Muscle of leg (tissue), 3 donors: ENCODE measurements at regions not wholly inside any gene's neighbourhood (a gene's known extent, or its start where the extent isn't known, plus 50 kb on each side); places are given as distances from the start of the nearest gene placed in this dataset.

Experiments
- DNase-seq: peaks from one replicate; pipeline ENCODE4 v3.0.0; 2013
- H3K27ac ChIP-seq: one replicate; pipeline ENCODE4 v1.5.1; 2013; ENCODE audit warnings: mild to moderate bottlenecking, low read length, control low read depth
- H3K27me3 ChIP-seq: one replicate; pipeline ENCODE4 v1.6.1; 2013; ENCODE audit warnings: low read length; ENCODE audit not compliant: control insufficient read depth, insufficient read depth
- H3K36me3 ChIP-seq: one replicate; pipeline ENCODE4 v1.6.1; 2013; ENCODE audit warnings: low read length; ENCODE audit not compliant: control insufficient read depth, insufficient read depth
- H3K4me1 ChIP-seq: one replicate; pipeline ENCODE4 v1.6.1; 2013; ENCODE audit warnings: low read length; ENCODE audit not compliant: control insufficient read depth, insufficient read depth
- H3K4me3 ChIP-seq: one replicate; pipeline ENCODE4 v1.5.1; 2013; ENCODE audit warnings: low read length, control low read depth
- H3K9me3 ChIP-seq: replicated peaks from 2 replicates; pipeline ENCODE4 v1.6.1; 2013; ENCODE audit warnings: low read depth, low read length; ENCODE audit not compliant: control insufficient read depth
- WGBS: methylation state at CpG from one replicate; pipeline ENCODE4 v1.1.5; 2013; ENCODE audit warnings: missing lambda C conversion rate; ENCODE audit not compliant: insufficient coverage; 5-methylcytosine and 5-hydroxymethylcytosine counted together

GRCh38 chr9:104269996-104270963 is 176.2 kb downstream of the SMC2 start:
- H3K9me3 ChIP-seq = no peaks in the 10 kb centered on the region
- H3K36me3 ChIP-seq = no peaks in the 10 kb centered on the region
- H3K4me3 ChIP-seq = no peak overlapping the region
- no peak for DNase-seq
- no peak overlapping the region for H3K27ac ChIP-seq
- WGBS = 94% methylated on average over 2 of the region's 4 CpGs
- no peaks in the 10 kb centered on the region for H3K27me3 ChIP-seq
- no peaks in the 10 kb centered on the region for H3K4me1 ChIP-seq

- Histone ChIP-seq H3K27ac (no peak overlapping the region), H3K36me3 (no peaks in the 10 kb centered on the region), H3K4me1 (no peaks in the 10 kb centered on the region), H3K9me3 (no peaks in the 10 kb centered on the region), H3K4me3 (no peak overlapping the region), H3K27me3 (no peaks in the 10 kb centered on the region)
- 60% methylated on average over 1 of the region's 3 CpGs for WGBS
- no peak for DNase-seq
Measured at GRCh38 chr9:104276709-104277245, 182.7 kb downstream of the SMC2 start.

- no peaks in the 10 kb centered on the region for H3K36me3 ChIP-seq
- no peaks in the 10 kb centered on the region for H3K27me3 ChIP-seq
- no peaks in the 10 kb centered on the region for H3K9me3 ChIP-seq
- peak; percentile 70 for DNase-seq
- H3K4me3 ChIP-seq = no peak overlapping the region
- no peak overlapping the region for H3K27ac ChIP-seq
- 82% methylated on average over 1 of the region's 2 CpGs for WGBS
- H3K4me1 ChIP-seq = no peaks in the 10 kb centered on the region
Measured at GRCh38 chr9:104278929-104279496, 184.9 kb downstream of the SMC2 start.

DNA sequence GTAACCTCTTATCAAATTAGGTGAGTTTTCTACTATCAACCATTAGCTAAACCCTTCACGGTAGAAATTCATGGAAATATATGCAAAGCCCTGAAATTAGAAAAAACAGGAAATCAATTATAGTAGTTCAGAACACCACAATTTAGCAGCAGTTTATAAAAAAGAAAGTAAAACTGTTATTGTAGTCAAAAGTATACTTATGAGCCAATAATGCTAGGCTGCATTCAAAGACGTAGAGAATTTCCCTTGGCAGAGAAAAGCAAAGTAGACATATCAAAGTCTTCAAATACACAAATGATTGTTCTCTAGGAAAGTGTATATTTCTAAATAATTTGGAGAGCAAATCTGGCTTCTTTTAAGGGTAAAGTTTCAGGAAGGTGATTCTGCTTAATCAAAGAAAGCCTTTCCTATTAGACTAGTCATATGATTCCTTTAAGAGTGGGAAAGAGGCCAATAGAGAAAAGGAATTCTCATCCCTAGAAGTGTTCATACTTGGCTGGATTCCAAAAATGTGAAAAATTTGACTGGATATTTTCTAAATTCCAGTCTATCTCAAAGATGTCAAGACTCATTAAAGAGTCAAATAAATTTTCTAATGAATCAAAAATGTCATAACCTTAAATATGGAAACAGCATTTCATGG is 185.5 kb downstream of the SMC2 start:
- no peaks in the 10 kb centered on the region for H3K36me3 ChIP-seq
- WGBS = no CpG with 5 or more reads among the region's 2 CpGs
- no peak overlapping the region for H3K4me3 ChIP-seq
- no peaks in the 10 kb centered on the region for H3K4me1 ChIP-seq
- no peaks in the 10 kb centered on the region for H3K9me3 ChIP-seq
- no peaks in the 10 kb centered on the region for H3K27me3 ChIP-seq
- H3K27ac ChIP-seq = no peak overlapping the region
- peak; percentile 65 for DNase-seq

- H3K4me1 ChIP-seq = no peaks in the 10 kb centered on the region
- no peaks in the 10 kb centered on the region for H3K27me3 ChIP-seq
- no peaks in the 10 kb centered on the region for H3K36me3 ChIP-seq
- H3K4me3 ChIP-seq = no peak overlapping the region
- no peaks in the 10 kb centered on the region for H3K9me3 ChIP-seq
- H3K27ac ChIP-seq = no peak overlapping the region
- WGBS = no CpG with 5 or more reads among the region's 3 CpGs
- DNase-seq = no peak
Measured at GRCh38 chr9:104280178-104280560, 186.1 kb downstream of the SMC2 start.

- WGBS = no CpG with 5 or more reads among the region's 1 CpG
- H3K9me3 ChIP-seq = no peaks in the 10 kb centered on the region
- no peak overlapping the region for H3K27ac ChIP-seq
- no peak overlapping the region for H3K4me3 ChIP-seq
- no peaks in the 10 kb centered on the region for H3K4me1 ChIP-seq
- no peak for DNase-seq
- no peaks in the 10 kb centered on the region for H3K27me3 ChIP-seq
- H3K36me3 ChIP-seq = no peaks in the 10 kb centered on the region
Measured at GRCh38 chr9:104280711-104281110, 186.6 kb downstream of the SMC2 start.

DNA sequence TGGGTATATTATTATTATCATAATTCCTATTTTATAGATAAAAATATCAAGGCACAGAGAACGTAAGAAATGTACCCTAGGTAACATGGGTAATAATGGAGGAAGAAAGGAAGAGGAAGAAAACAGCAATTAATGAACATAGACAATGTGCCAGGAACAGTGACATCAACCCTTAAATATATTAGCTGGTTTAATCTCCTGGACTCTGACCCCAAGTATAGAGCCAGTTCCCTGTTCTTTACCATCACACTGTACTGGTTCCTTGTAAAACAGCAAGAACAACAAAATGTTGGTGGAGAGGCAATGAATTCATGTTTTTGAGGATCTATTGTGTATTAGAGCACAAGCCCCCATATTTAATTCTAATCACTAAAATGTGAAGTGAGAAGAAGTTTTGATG is 192.1 kb downstream of the SMC2 start:
- H3K27ac ChIP-seq = no peak overlapping the region
- no peaks in the 10 kb centered on the region for H3K36me3 ChIP-seq
- no peaks in the 10 kb centered on the region for H3K4me1 ChIP-seq
- no peaks in the 10 kb centered on the region for H3K9me3 ChIP-seq
- no peaks in the 10 kb centered on the region for H3K27me3 ChIP-seq
- no peak for DNase-seq
- no CpG with 5 or more reads among the region's 1 CpG for WGBS
- no peak overlapping the region for H3K4me3 ChIP-seq

DNA sequence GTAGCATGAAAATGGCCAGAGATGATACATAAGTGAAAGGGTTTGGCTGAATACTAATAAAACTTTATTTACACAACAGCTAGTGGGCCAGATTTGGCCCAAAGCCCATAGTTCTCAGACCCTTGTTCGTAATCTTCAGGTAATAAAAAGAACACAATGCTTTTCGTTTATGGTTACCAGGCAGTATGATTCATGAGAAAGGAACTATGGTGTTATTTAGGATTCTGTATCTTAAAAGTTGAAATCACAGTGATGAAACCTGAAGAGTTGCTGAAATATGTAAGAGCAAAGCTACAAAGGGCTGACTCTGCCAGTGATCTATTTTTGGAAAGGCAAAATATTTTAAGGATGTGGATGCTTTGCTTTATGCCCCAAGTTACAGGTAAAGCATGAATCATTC is 192.7 kb downstream of the SMC2 start:
- Histone ChIP-seq H3K27me3 (no peaks in the 10 kb centered on the region), H3K4me3 (no peak overlapping the region), H3K27ac (no peak overlapping the region), H3K4me1 (no peaks in the 10 kb centered on the region), H3K9me3 (no peaks in the 10 kb centered on the region), H3K36me3 (no peaks in the 10 kb centered on the region)
- peak; percentile 7 for DNase-seq
- WGBS = 17% methylated on average over 1 of the region's 2 CpGs

- Histone ChIP-seq H3K27ac (no peak overlapping the region), H3K4me1 (no peaks in the 10 kb centered on the region), H3K36me3 (no peaks in the 10 kb centered on the region), H3K27me3 (no peaks in the 10 kb centered on the region), H3K9me3 (no peaks in the 10 kb centered on the region), H3K4me3 (no peak overlapping the region)
- DNase-seq = peak; percentile 5
- WGBS = no CpG with 5 or more reads among the region's 5 CpGs
Measured at GRCh38 chr9:104287253-104287878, 193.3 kb downstream of the SMC2 start.

DNA sequence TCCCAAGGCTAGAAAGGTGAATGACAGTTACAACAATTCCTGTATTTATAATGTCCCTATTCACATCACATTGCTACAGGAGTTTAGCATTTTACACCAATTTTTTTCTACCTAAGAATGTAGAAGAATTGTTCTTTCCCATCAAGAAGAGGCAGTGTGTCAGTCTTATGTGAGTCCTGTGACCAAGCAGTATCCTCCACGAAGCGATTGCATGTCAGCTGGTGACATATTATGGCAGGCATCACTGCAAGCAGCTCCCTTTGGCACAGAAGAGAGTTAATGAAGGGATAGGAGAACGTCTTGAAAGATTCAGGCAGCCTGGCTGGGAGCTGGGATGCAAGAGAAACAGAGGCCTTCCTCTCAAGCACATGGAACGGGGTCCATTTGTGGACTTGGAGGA is 199.8 kb downstream of the SMC2 start:
- Histone ChIP-seq H3K4me1 (no peaks in the 10 kb centered on the region), H3K9me3 (no peaks in the 10 kb centered on the region), H3K27me3 (no peaks in the 10 kb centered on the region), H3K36me3 (no peaks in the 10 kb centered on the region), H3K4me3 (no peak overlapping the region), H3K27ac (no peak overlapping the region)
- WGBS = 54% methylated on average over 3 of the region's 4 CpGs
- no peak for DNase-seq
